PFSK-1 (cell line): ENCODE measurements at regions not wholly inside any gene's neighbourhood (a gene's known extent, or its start where the extent isn't known, plus 50 kb on each side); places are given as distances from the start of the nearest gene placed in this dataset.

ENCODE experiments used
- FOXP2 ChIP-seq: optimal IDR thresholded peaks from 2 replicates; pipeline ENCODE3; 2011; ENCODE audit warnings: borderline replicate concordance, control low read depth, inconsistent platforms; ENCODE audit not compliant: insufficient read depth; ENCODE audit errors: extremely low read length, extremely low read depth
- POLR2AphosphoS5 ChIP-seq: IDR thresholded peaks from 2 replicates; pipeline ENCODE4 v1.6.1; 2012; ENCODE audit warnings: low read depth, mild to moderate bottlenecking, control low read depth, low read length, moderate library complexity
- REST ChIP-seq, 2 experiments: IDR thresholded peaks; 2 replicates each; pipeline versions ENCODE4 v1.6.1 to v1.8.0; 2011 to 2012; ENCODE audit warnings: low read depth in 2 of 2, low read length in 2 of 2, control low read depth in 1 of 2, inconsistent platforms in 1 of 2, mild to moderate bottlenecking in 1 of 2, moderate library complexity in 1 of 2; ENCODE audit not compliant: insufficient read depth in 1 of 2
- SIN3A ChIP-seq: IDR thresholded peaks from 2 replicates; pipeline ENCODE4 v1.6.1; 2012; ENCODE audit warnings: mild to moderate bottlenecking, low read length, moderate library complexity, borderline replicate concordance; ENCODE audit not compliant: insufficient read depth
- TAF1 ChIP-seq: IDR thresholded peaks from 2 replicates; pipeline ENCODE4 v1.6.1; 2012; ENCODE audit warnings: low read length, control low read depth, borderline replicate concordance; ENCODE audit not compliant: insufficient read depth

- TF ChIP-seq SIN3A (no peak), REST (IDR thresholded peaks at IDR 0.05; ENCODE audit: insufficient read depth in 1 of 2, low read depth in 2 of 2, low read length in 2 of 2) (no peak), TAF1 (no peak), POLR2AphosphoS5 (no peak), FOXP2 (no peak)
Observed at GRCh38 chr4:181525634-181526033, 717.6 kb upstream of the TENM3 start.
